ENCODE measurements at regions not wholly inside any gene's neighbourhood (a gene's known extent, or its start where the extent isn't known, plus 50 kb on each side); places are given as distances from the start of the nearest gene placed in this dataset.

DNA sequence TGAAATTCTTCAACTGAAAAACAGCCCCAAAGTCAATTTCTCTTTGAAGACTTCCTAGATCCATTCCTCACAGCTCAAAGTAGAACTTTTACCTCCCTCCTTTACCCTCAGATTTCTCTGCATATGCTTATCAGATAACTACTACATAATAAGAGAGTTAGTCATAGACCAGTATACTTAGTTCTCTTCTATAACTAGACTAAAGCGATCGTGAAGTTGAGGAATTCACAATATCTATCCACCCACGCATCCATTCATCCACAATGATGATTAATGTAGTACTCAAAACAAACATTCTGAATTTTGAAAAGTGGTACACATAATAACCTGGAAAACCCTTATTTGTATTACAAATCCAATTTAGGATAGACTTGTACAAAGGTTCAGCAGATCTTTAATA is 800.9 kb upstream of the TENM4 start:
- no peak overlapping the region for H3K27ac ChIP-seq
- no peak for TF ChIP-seq ZFX (IDR thresholded peaks at IDR 0.05; ENCODE audit: borderline replicate concordance)
- TF ChIP-seq, protein P1, sequence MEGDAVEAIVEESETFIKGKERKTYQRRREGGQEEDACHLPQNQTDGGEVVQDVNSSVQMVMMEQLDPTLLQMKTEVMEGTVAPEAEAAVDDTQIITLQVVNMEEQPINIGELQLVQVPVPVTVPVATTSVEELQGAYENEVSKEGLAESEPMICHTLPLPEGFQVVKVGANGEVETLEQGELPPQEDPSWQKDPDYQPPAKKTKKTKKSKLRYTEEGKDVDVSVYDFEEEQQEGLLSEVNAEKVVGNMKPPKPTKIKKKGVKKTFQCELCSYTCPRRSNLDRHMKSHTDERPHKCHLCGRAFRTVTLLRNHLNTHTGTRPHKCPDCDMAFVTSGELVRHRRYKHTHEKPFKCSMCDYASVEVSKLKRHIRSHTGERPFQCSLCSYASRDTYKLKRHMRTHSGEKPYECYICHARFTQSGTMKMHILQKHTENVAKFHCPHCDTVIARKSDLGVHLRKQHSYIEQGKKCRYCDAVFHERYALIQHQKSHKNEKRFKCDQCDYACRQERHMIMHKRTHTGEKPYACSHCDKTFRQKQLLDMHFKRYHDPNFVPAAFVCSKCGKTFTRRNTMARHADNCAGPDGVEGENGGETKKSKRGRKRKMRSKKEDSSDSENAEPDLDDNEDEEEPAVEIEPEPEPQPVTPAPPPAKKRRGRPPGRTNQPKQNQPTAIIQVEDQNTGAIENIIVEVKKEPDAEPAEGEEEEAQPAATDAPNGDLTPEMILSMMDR (IDR thresholded peaks at IDR 0.05): no peak

DNA sequence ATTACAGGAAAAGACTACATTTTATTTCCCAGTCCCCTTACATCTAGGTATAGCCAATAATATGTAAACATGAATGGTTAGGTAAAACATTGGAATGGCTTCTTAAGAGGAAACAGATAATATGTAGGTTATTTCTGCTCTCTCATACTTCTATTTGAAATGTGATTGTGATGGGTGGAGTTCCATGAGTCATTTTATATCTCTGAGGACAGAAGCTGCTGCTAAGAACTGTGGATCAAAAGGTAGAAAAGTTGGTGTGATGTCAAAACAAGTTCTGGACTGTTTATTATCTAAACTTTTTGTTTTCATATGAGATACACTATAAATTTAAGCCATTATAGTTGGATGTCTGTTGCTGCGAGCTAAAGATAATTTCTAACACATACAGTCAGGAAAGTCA is 799.4 kb upstream of the TENM4 start:
- H3K27ac ChIP-seq: no peak overlapping the region
- TF ChIP-seq ZFX (IDR thresholded peaks at IDR 0.05; ENCODE audit: borderline replicate concordance): no peak
- TF ChIP-seq, protein P1 (IDR thresholded peaks at IDR 0.05): no peak

DNA sequence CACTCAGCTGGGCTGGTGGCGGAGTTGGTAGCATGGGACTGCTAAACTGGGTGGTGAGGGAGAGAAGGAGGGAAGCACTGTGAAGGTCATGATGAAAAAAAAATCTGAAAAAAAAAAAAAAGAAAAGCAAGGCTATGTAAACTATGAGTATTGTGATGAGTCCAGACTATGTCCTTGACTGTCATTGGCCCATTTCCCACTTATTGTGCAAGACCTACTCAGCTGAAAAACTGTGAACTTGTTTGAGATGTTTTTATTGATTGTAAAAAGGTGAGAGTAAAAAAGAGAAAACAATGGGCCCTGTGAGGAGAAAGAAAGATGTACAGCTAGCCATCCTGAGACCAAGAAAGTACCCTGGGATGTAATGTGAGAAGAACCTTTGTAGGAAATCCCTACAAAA is 798.4 kb upstream of the TENM4 start:
- TF ChIP-seq ZFX (IDR thresholded peaks at IDR 0.05; ENCODE audit: borderline replicate concordance): no peak
- TF ChIP-seq, protein P1 (IDR thresholded peaks at IDR 0.05): no peak

DNA sequence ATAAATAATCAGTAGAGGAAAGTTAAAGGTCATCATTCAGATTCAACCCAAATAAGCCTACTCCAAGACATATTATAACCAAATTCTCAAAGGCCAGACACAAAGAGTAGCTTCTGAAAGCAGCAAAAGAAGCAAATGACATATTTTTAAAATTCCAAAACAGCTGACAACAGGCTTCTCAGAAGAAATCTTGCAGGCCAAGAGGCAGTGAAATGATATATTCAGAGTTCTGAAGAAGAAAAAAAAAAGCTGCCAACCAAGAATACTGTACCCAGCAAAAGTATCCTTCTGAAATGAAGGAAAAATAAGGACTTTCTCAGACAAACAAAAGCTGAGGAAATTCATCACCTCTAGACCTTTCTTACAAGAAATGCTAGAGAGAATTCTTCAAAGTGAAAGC is 787.1 kb upstream of the TENM4 start:
- TF ChIP-seq ZFX (IDR thresholded peaks at IDR 0.05; ENCODE audit: borderline replicate concordance): no peak
- TF ChIP-seq, protein P1 (IDR thresholded peaks at IDR 0.05): no peak
- H3K27ac ChIP-seq: no peak overlapping the region

More for the DNA sequence above, 798.4 kb upstream of the TENM4 start:
- H3K27ac ChIP-seq: no peak overlapping the region

DNA sequence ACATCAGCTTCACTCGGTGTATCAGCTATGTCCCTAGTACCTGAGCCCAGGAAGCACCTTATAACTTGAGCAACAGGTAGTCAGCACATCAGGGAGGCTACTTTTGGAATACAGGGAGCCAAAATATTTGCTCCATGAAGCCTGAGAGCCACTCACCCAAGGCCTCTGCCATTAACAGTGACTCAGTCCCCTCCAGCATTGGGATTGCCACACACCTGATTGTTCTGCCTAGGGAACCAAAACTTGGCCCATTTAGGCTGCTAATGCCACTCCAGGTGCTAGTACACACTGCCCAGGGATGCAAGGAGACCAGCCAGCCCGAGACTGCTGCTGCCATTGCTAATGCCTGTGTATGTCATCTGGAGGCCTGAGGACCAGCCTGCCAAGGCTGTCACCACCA is 773.6 kb upstream of the TENM4 start:
- TF ChIP-seq, protein P1 (IDR thresholded peaks at IDR 0.05): no peak
- TF ChIP-seq ZFX (IDR thresholded peaks at IDR 0.05; ENCODE audit: borderline replicate concordance): no peak
- no peak overlapping the region for H3K27ac ChIP-seq

DNA sequence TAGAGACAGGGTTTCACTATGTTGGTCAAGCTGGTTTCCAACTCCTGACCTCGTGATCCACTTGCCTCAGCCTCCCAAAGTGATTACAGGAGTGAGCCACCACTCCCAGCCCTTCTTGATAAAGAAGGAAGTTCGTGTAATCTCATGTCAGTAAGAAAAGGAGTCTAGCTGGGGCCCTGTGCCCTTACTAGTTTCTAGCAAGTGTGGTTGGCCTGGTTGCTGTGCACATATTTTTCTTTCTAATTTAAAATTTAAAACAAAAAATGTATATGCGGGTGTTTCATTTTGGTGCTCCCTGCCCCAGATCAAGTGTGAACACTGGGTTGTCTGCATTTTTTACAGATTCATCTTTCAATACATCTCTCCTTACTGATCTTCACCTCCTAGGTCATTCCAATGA is 770.8 kb upstream of the TENM4 start:
- H3K27ac ChIP-seq: no peak overlapping the region
- TF ChIP-seq ZFX (IDR thresholded peaks at IDR 0.05; ENCODE audit: borderline replicate concordance): no peak
- TF ChIP-seq, protein P1 (IDR thresholded peaks at IDR 0.05): no peak

DNA sequence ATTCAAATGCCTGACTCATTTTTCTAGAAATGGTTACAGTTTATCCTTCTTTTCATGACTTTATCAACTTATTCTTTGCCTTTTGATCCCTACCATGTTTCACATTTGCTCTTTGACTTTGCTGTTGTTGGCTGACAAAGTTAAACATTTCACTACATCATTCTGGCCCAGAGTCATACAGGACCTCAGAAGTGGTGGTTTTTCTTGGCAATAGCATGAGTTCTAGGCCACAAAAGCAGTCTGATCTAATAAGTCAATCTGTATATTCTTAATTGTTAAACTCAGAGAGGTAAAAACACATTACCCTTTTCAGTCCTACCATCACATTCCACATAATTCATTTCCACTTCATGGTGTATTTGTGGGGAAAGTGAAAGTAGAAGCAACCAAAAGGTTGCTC is 763.2 kb upstream of the TENM4 start:
- TF ChIP-seq ZFX (IDR thresholded peaks at IDR 0.05; ENCODE audit: borderline replicate concordance): no peak
- TF ChIP-seq, protein P1 (IDR thresholded peaks at IDR 0.05): no peak
- no peak overlapping the region for H3K27ac ChIP-seq
